A549 (cell line): ENCODE measurements at regions not wholly inside any gene's neighbourhood (a gene's known extent, or its start where the extent isn't known, plus 50 kb on each side); places are given as distances from the start of the nearest gene placed in this dataset.

ENCODE experiments used
- BHLHE40 ChIP-seq: IDR thresholded peaks from 2 replicates; pipeline ENCODE4 v1.6.1; 2012; ENCODE audit warnings: low read depth, low read length, inconsistent platforms
- CTCF ChIP-seq: fragments of >200 bp; sonication (Bioruptor Twin); formaldehyde crosslinking; IDR thresholded peaks from 3 replicates; pipeline ENCODE4 v1.5.1; 2016
- PHF8 ChIP-seq: fragments of 200-600 bp; sonication (generic); IDR thresholded peaks from 2 replicates; pipeline ENCODE4 v1.6.1; 2016; ENCODE audit warnings: low read depth, mild to moderate bottlenecking, antibody characterized with exemption, moderate library complexity, borderline replicate concordance
- RAD21 ChIP-seq, 2 experiments: fragments of >200 bp in 1 of 2; sonication (Bioruptor Twin) in 1 of 2; formaldehyde crosslinking in 1 of 2; IDR thresholded peaks in 1 of 2; conservative IDR thresholded peaks in 1 of 2; 2 replicates in 1 of 2; 3 replicates in 1 of 2; pipeline ENCODE4 v1.6.1; 2012 to 2018; ENCODE audit warnings: inconsistent platforms in 1 of 2
- ZFP36 ChIP-seq: fragments of 450-650 bp; IDR thresholded peaks from 2 replicates; pipeline ENCODE4 v1.6.1; 2014; ENCODE audit warnings: borderline replicate concordance; ENCODE audit not compliant: partially characterized antibody
- TF ChIP-seq, protein P1 (sequence below): fragments of 200-600 bp; sonication (generic); IDR thresholded peaks from 2 replicates; pipeline ENCODE4 v1.6.1; 2016; ENCODE audit warnings: antibody characterized with exemption, mild to moderate bottlenecking, moderate library complexity

GRCh38 chr14:62616668-62617067 is 428.6 kb downstream of the KCNH5 start:
- TF ChIP-seq, protein P1, sequence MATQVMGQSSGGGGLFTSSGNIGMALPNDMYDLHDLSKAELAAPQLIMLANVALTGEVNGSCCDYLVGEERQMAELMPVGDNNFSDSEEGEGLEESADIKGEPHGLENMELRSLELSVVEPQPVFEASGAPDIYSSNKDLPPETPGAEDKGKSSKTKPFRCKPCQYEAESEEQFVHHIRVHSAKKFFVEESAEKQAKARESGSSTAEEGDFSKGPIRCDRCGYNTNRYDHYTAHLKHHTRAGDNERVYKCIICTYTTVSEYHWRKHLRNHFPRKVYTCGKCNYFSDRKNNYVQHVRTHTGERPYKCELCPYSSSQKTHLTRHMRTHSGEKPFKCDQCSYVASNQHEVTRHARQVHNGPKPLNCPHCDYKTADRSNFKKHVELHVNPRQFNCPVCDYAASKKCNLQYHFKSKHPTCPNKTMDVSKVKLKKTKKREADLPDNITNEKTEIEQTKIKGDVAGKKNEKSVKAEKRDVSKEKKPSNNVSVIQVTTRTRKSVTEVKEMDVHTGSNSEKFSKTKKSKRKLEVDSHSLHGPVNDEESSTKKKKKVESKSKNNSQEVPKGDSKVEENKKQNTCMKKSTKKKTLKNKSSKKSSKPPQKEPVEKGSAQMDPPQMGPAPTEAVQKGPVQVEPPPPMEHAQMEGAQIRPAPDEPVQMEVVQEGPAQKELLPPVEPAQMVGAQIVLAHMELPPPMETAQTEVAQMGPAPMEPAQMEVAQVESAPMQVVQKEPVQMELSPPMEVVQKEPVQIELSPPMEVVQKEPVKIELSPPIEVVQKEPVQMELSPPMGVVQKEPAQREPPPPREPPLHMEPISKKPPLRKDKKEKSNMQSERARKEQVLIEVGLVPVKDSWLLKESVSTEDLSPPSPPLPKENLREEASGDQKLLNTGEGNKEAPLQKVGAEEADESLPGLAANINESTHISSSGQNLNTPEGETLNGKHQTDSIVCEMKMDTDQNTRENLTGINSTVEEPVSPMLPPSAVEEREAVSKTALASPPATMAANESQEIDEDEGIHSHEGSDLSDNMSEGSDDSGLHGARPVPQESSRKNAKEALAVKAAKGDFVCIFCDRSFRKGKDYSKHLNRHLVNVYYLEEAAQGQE = no peak
- TF ChIP-seq CTCF = no peak
- no peak for TF ChIP-seq RAD21 (conservative IDR thresholded peaks at IDR 0.05 in 1 of 2, IDR thresholded peaks at IDR 0.05 in 1 of 2)
- no peak for TF ChIP-seq BHLHE40
- TF ChIP-seq PHF8 = no peak
- TF ChIP-seq ZFP36 = no peak
